Ascending aorta (tissue), 2 donors: ENCODE measurements at regions not wholly inside any gene's neighbourhood (a gene's known extent, or its start where the extent isn't known, plus 50 kb on each side); places are given as distances from the start of the nearest gene placed in this dataset.
"Not testable (repeated sequence)": the region's sequence is repeated elsewhere in the genome, so short reads cannot be mapped to it uniquely, and the experiment has no call there.

Experiments used
- DNase-seq, 2 donors: peaks; one replicate each; pipeline ENCODE4 v3.0.0-alpha.2; 2019; ENCODE audit warnings: low spot score in 2 of 2
- H3K27ac ChIP-seq, 2 donors: fragments of 200-600 bp; sonication (generic); one replicate each; pipeline ENCODE4 v1.5.1; 2016 to 2017; ENCODE audit warnings: mild to moderate bottlenecking in 1 of 2
- H3K27me3 ChIP-seq: fragments of 200-600 bp; sonication (generic); one replicate; pipeline ENCODE4 v1.5.1; 2017
- H3K36me3 ChIP-seq, 2 donors: fragments of 200-600 bp; sonication (generic); one replicate each; pipeline ENCODE4 v1.5.1; 2016
- H3K4me1 ChIP-seq, 2 donors: fragments of 200-600 bp; sonication (generic); one replicate each; pipeline ENCODE4 v1.5.1; 2016 to 2017; ENCODE audit warnings: mild to moderate bottlenecking in 1 of 2
- H3K4me3 ChIP-seq, 2 donors: fragments of 200-600 bp; sonication (generic); one replicate each; pipeline ENCODE4 v1.5.1; 2016 to 2017; ENCODE audit warnings: mild to moderate bottlenecking in 1 of 2
- H3K9me3 ChIP-seq, 2 donors: fragments of 200-600 bp; sonication (generic); one replicate each; pipeline ENCODE4 v1.5.1; 2016
- CTCF ChIP-seq, 3 experiments: fragments of 200-600 bp in 2 of 3; fragments of 450-650 bp in 1 of 3; sonication (generic) in 2 of 3; IDR thresholded peaks; one replicate each; pipeline ENCODE4 v1.5.1; 2016 to 2019; ENCODE audit warnings: antibody characterized with exemption in 3 of 3, mild to moderate bottlenecking in 1 of 3, moderate library complexity in 1 of 3
- intact Hi-C: fragments of 100-400 bp; cut with DNase I; formaldehyde crosslinking; loops from one replicate; pipeline ENCODE4 v1.15.1; 2023

DNA sequence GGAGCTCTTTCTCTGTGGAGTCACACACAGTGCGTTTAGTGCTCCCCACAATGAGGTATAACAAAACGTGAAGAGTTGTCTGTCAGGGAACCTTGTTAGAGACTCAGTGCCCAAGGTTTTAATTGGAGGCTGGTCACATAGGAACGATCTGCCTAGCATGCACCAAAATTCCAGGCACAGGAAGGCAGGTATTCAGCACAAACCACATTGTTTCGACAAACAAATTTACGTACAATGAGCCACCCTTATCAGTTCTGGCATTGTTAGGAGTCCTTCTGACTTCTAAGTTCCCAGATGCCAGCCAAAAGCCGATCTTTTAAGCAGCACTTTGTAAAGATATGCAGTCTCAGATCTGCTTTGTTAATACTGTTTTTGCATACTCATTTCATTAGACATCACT, 414.2 kb upstream of the MTPN start:
- intact Hi-C loops, result no loop called here
- H3K36me3 ChIP-seq, result no peaks in the 10 kb centered on the region
- DNase-seq, result no peak

GRCh38 chr7:136389933-136390332, 412.8 kb upstream of the MTPN start:
- no peak for TF ChIP-seq CTCF (IDR thresholded peaks at IDR 0.05)
- no peaks in the 10 kb centered on the region for H3K27me3 ChIP-seq

More for the DNA sequence above, 414.2 kb upstream of the MTPN start:
- Histone ChIP-seq H3K27ac (no peak overlapping the region), H3K27me3 (no peaks in the 10 kb centered on the region), H3K4me3 (no peak overlapping the region), H3K4me1 (no peaks in the 10 kb centered on the region), H3K9me3 (no peaks in the 10 kb centered on the region)
- no peak for TF ChIP-seq CTCF (IDR thresholded peaks at IDR 0.05)

DNA sequence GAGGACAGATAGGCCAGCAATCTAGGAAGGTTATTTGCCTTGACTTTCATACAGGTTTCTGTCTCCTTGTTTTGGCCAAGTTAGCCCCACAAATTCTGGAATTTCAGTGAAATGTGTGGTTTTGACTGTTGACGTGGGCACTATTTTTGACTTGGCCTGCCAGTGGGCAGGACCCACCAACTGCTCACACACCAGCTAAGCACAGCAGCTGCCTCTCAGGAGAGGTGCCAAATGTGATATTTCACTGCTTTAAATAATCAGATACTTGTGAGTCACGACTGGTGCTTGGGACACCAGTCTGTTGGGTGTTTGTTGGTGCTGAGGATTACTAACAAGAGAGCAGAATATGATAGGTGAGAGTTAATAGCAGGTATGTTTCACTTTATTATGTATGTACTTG, 409.7 kb upstream of the MTPN start:
- intact Hi-C loops, result no loop called here
- Histone ChIP-seq H3K4me1 (no peaks in the 10 kb centered on the region), H3K9me3 (no peaks in the 10 kb centered on the region), H3K4me3 (no peak overlapping the region), H3K36me3 (no peaks in the 10 kb centered on the region), H3K27me3 (no peaks in the 10 kb centered on the region), H3K27ac (no peak overlapping the region)
- DNase-seq, result no peak
- TF ChIP-seq CTCF (IDR thresholded peaks at IDR 0.05), result no peak

More at GRCh38 chr7:136389933-136390332, 412.8 kb upstream of the MTPN start:
- no peaks in the 10 kb centered on the region for H3K4me1 ChIP-seq
- H3K4me3 ChIP-seq, result no peak overlapping the region
- intact Hi-C loops, result no loop called here
- DNase-seq, result no peak
- no peak overlapping the region for H3K27ac ChIP-seq
- no peaks in the 10 kb centered on the region for H3K36me3 ChIP-seq
- H3K9me3 ChIP-seq, result no peaks in the 10 kb centered on the region

DNA sequence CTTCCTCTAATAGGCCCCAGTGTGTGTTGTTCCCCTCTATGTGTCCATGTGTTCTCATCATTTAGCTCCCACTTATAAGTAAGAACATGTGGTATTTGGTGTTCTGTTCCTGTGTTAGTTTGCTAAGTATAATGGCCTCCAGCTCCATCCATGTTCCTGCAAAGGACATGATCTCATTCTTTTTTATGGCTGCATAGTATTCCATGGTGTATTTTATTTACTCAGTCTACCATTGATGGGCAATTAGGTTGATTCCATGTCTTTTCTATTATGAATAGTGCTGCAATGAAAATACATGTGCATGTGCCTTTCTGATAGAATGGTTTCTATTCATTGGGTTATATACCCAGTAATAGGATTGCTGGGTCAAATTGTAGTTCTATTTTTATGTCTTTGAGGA, 394.2 kb upstream of the MTPN start:
- not testable (repeated sequence) for H3K4me1 ChIP-seq, H3K4me3 ChIP-seq, H3K27me3 ChIP-seq

GRCh38 chr7:136370137-136370536, 393.0 kb upstream of the MTPN start:
- intact Hi-C loops, result no loop called here
- Histone ChIP-seq H3K4me3 (no peak overlapping the region), H3K27me3 (no peaks in the 10 kb centered on the region), H3K9me3 (no peaks in the 10 kb centered on the region), H3K27ac (no peak overlapping the region), H3K36me3 (no peaks in the 10 kb centered on the region), H3K4me1 (no peaks in the 10 kb centered on the region)
- TF ChIP-seq CTCF (IDR thresholded peaks at IDR 0.05), result no peak
- no peak for DNase-seq

More for the DNA sequence above, 394.2 kb upstream of the MTPN start:
- DNase-seq, H3K36me3 ChIP-seq, H3K27ac ChIP-seq, H3K9me3 ChIP-seq, intact Hi-C loops: not testable (repeated sequence)

- DNase-seq, result no peak
- H3K36me3 ChIP-seq, result no peaks in the 10 kb centered on the region
- H3K4me1 ChIP-seq, result no peaks in the 10 kb centered on the region
- no peak overlapping the region for H3K4me3 ChIP-seq
- intact Hi-C loops, result no loop called here
- no peak for TF ChIP-seq CTCF (IDR thresholded peaks at IDR 0.05)
- no peaks in the 10 kb centered on the region for H3K9me3 ChIP-seq
- H3K27me3 ChIP-seq, result no peaks in the 10 kb centered on the region
- H3K27ac ChIP-seq, result no peak overlapping the region
Measured at GRCh38 chr7:136369225-136369624, 392.1 kb upstream of the MTPN start.
